ENCODE measurements at regions not wholly inside any gene's neighbourhood (a gene's known extent, or its start where the extent isn't known, plus 50 kb on each side); places are given as distances from the start of the nearest gene placed in this dataset.
"Not testable (repeated sequence)": the region's sequence is repeated elsewhere in the genome, so short reads cannot be mapped to it uniquely, and the experiment has no call there.

GRCh38 chr14:105623178-105623577, 96.8 kb downstream of the TMEM121 start:
- DNase-seq, result not testable (repeated sequence)

GRCh38 chr14:105624346-105624745, 98.0 kb downstream of the TMEM121 start:
- DNase-seq, result not testable (repeated sequence)

GRCh38 chr14:105624749-105625434, 98.5 kb downstream of the TMEM121 start:
- DNase-seq, result not testable (repeated sequence)

- DNase-seq, result not testable (repeated sequence)
These were observed 99.1 kb downstream of the TMEM121 start for GRCh38 chr14:105625448-105625847.

GRCh38 chr14:105626111-105626510, 99.7 kb downstream of the TMEM121 start:
- DNase-seq, result not testable (repeated sequence)

GRCh38 chr14:105626651-105627050, 100.3 kb downstream of the TMEM121 start:
- DNase-seq, result not testable (repeated sequence)

- DNase-seq, result not testable (repeated sequence)
These were observed 100.9 kb downstream of the TMEM121 start for GRCh38 chr14:105627287-105627686.

- DNase-seq, result no peak
These were observed 101.3 kb downstream of the TMEM121 start for GRCh38 chr14:105627701-105628100.

GRCh38 chr14:105628126-105628525, 101.7 kb downstream of the TMEM121 start:
- DNase-seq, result not testable (repeated sequence)

- DNase-seq, result not testable (repeated sequence)
These were observed 102.2 kb downstream of the TMEM121 start for GRCh38 chr14:105628531-105629067.

GRCh38 chr14:105629091-105629885, 102.9 kb downstream of the TMEM121 start:
- not testable (repeated sequence) for DNase-seq

GRCh38 chr14:105629886-105630215, 103.5 kb downstream of the TMEM121 start:
- DNase-seq, result no peak

- DNase-seq, result not testable (repeated sequence)
These were observed 104.0 kb downstream of the TMEM121 start for GRCh38 chr14:105630293-105630934.

GRCh38 chr14:105630935-105631779, 104.8 kb downstream of the TMEM121 start:
- not testable (repeated sequence) for DNase-seq

GRCh38 chr14:105632010-105632409, 105.6 kb downstream of the TMEM121 start:
- no peak for DNase-seq

GRCh38 chr14:105633596-105633995, 107.2 kb downstream of the TMEM121 start:
- not testable (repeated sequence) for DNase-seq

GRCh38 chr14:105635560-105635959, 109.2 kb downstream of the TMEM121 start:
- DNase-seq, result no peak

- DNase-seq, result not testable (repeated sequence)
These were observed 109.6 kb downstream of the TMEM121 start for GRCh38 chr14:105636021-105636420.

- DNase-seq, result no peak
These were observed 110.6 kb downstream of the TMEM121 start for GRCh38 chr14:105636935-105637334.

- DNase-seq, result not testable (repeated sequence)
These were observed 111.0 kb downstream of the TMEM121 start for GRCh38 chr14:105637345-105637744.

GRCh38 chr14:105639969-105640931, 113.9 kb downstream of the TMEM121 start:
- DNase-seq, result not testable (repeated sequence)
